SK-N-SH (cell line): ENCODE measurements at regions not wholly inside any gene's neighbourhood (a gene's known extent, or its start where the extent isn't known, plus 50 kb on each side); places are given as distances from the start of the nearest gene placed in this dataset.

Source experiments
- CTCF ChIA-PET: fragments of 300-600, 350-600 bp; formaldehyde crosslinking; extraction: SDS; loops from one replicate; lab custom pipeline; 2021; lab: Yijun Ruan, JAX
- POLR2A ChIA-PET: fragments of 350-600 bp; sonication (Branson Sonifier 250); formaldehyde crosslinking; extraction: SDS; loops from one replicate; lab custom pipeline; 2020; ENCODE audit warnings: antibody characterized with exemption, inconsistent platforms; lab: Yijun Ruan, JAX
- DNase-seq: peaks from one replicate; pipeline ENCODE4 v3.0.0; 2012
- H2AFZ ChIP-seq: fragments of 200-600 bp; sonication (generic); 2 replicates; pipeline ENCODE4 v1.8.1; 2016; ENCODE audit warnings: antibody characterized with exemption, mild to moderate bottlenecking, low read depth
- H3F3A ChIP-seq: fragments of 200-600 bp; sonication (generic); replicated peaks from 2 replicates; pipeline ENCODE3; 2016; ENCODE audit warnings: antibody characterized with exemption, mild to moderate bottlenecking; ENCODE audit not compliant: insufficient read depth
- H3K27ac ChIP-seq, 2 experiments: fragments of 200-500 bp in 1 of 2; fragments of 200-600 bp in 1 of 2; sonication (Bioruptor generic) in 1 of 2; sonication (generic), shearing (Covaris generic) in 1 of 2; 2 replicates each; pipeline versions ENCODE4 v1.5.1 to v1.6.1; 2014 to 2016; ENCODE audit warnings: low read depth in 2 of 2, inconsistent platforms in 1 of 2, low read length in 1 of 2, mild to moderate bottlenecking in 1 of 2, mixed read lengths in 1 of 2
- H3K27me3 ChIP-seq: fragments of 200-600 bp; sonication (generic), shearing (Covaris generic); 2 replicates; pipeline ENCODE4 v1.6.1; 2016; ENCODE audit warnings: mixed run types; ENCODE audit not compliant: insufficient read depth
- H3K36me3 ChIP-seq, 2 experiments: fragments of 200-500 bp in 1 of 2; fragments of 200-600 bp in 1 of 2; sonication (Bioruptor generic) in 1 of 2; sonication (generic) in 1 of 2; replicated peaks in 1 of 2; 2 replicates each; pipeline versions ENCODE3 to v1.5.1; 2014 to 2016; ENCODE audit warnings: low read length in 1 of 2, mild to moderate bottlenecking in 1 of 2; ENCODE audit not compliant: insufficient read depth in 2 of 2, control insufficient read depth in 1 of 2
- H3K4me1 ChIP-seq, 2 experiments: fragments of 200-500 bp in 1 of 2; fragments of 200-600 bp in 1 of 2; sonication (Bioruptor generic) in 1 of 2; sonication (generic), shearing (Covaris generic) in 1 of 2; 2 replicates each; pipeline versions ENCODE4 v1.5.1 to v1.6.1; 2014 to 2016; ENCODE audit warnings: low read depth in 1 of 2, low read length in 1 of 2, mixed run types in 1 of 2; ENCODE audit not compliant: insufficient read depth in 2 of 2, control insufficient read depth in 1 of 2
- H3K4me2 ChIP-seq: fragments of 200-600 bp; sonication (generic), shearing (Covaris generic); 2 replicates; pipeline ENCODE4 v1.6.1; 2017; ENCODE audit warnings: mixed run types
- H3K4me3 ChIP-seq, 2 experiments: fragments of 200-500 bp in 1 of 2; fragments of 200-600 bp in 1 of 2; sonication (Bioruptor generic) in 1 of 2; sonication (generic), shearing (Covaris generic) in 1 of 2; 2 replicates each; pipeline versions ENCODE4 v1.5.1 to v1.8.1; 2014 to 2016; ENCODE audit warnings: low read depth in 2 of 2, inconsistent platforms in 1 of 2, low read length in 1 of 2, mild to moderate bottlenecking in 1 of 2, mixed read lengths in 1 of 2, moderate library complexity in 1 of 2
- H3K79me2 ChIP-seq: fragments of 200-600 bp; sonication (generic); 2 replicates; pipeline ENCODE4 v1.8.1; 2017; ENCODE audit warnings: mild to moderate bottlenecking; ENCODE audit not compliant: insufficient read depth
- H3K9ac ChIP-seq: fragments of 200-600 bp; sonication (generic); 2 replicates; pipeline ENCODE4 v1.6.1; 2017; ENCODE audit warnings: mixed run types
- H3K9me2 ChIP-seq: fragments of 200-600 bp; sonication (generic); 2 replicates; pipeline ENCODE4 v1.6.1; 2017; ENCODE audit warnings: mixed run types
- H3K9me3 ChIP-seq: fragments of 200-600 bp; sonication (generic); 2 replicates; pipeline ENCODE4 v1.6.1; 2017; ENCODE audit warnings: mixed run types, mild to moderate bottlenecking, moderate library complexity
- H4K20me1 ChIP-seq: fragments of 200-600 bp; sonication (generic); 2 replicates; pipeline ENCODE4 v1.6.1; 2017; ENCODE audit warnings: mild to moderate bottlenecking, mixed run types; ENCODE audit not compliant: insufficient read depth
- CHD2 ChIP-seq: fragments of 150-350 bp; IDR thresholded peaks from 2 replicates; pipeline ENCODE4 v1.6.1; 2018; ENCODE audit warnings: low read length; ENCODE audit not compliant: partially characterized antibody
- EZH2phosphoT487 ChIP-seq: fragments of 200-600 bp; sonication (generic); IDR thresholded peaks from 2 replicates; pipeline ENCODE4 v1.6.1; 2017; ENCODE audit warnings: low read depth, mixed run types, mild to moderate bottlenecking, antibody characterized with exemption, moderate library complexity, borderline replicate concordance
- GABPA ChIP-seq: IDR thresholded peaks from 2 replicates; pipeline ENCODE4 v1.4.0; 2012; ENCODE audit warnings: low read depth, mild to moderate bottlenecking
- GATA2 ChIP-seq: sonication (generic); formaldehyde crosslinking; IDR thresholded peaks from 2 replicates; pipeline ENCODE4 v1.5.0; 2020; ENCODE audit warnings: mild to moderate bottlenecking, missing genetic modification reagents
- MXI1 ChIP-seq: IDR thresholded peaks from 2 replicates; pipeline ENCODE4 v1.6.1; 2012; ENCODE audit warnings: mild to moderate bottlenecking, low read depth, low read length, improper control_type of control experiment
- RCOR1 ChIP-seq: fragments of 150-350 bp; IDR thresholded peaks from 2 replicates; pipeline ENCODE4 v1.6.1; 2017; ENCODE audit warnings: antibody characterized with exemption, low read length
- RXRA ChIP-seq: IDR thresholded peaks from 2 replicates; pipeline ENCODE4 v1.4.0; 2012; ENCODE audit warnings: low read depth, mild to moderate bottlenecking, borderline replicate concordance
- SIN3A ChIP-seq: IDR thresholded peaks from 2 replicates; pipeline ENCODE4 v1.6.1; 2012; ENCODE audit warnings: low read depth, mild to moderate bottlenecking, low read length, moderate library complexity, borderline replicate concordance
- SMC3 ChIP-seq: IDR thresholded peaks from 2 replicates; pipeline ENCODE4 v1.6.1; 2012; ENCODE audit warnings: low read depth, low read length, improper control_type of control experiment
- TCF12 ChIP-seq: IDR thresholded peaks from 2 replicates; pipeline ENCODE4 v1.4.0; 2012
- TEAD4 ChIP-seq: IDR thresholded peaks from 2 replicates; pipeline ENCODE4 v1.4.0; 2012; ENCODE audit warnings: mild to moderate bottlenecking, borderline replicate concordance; ENCODE audit not compliant: insufficient read depth
- YY1 ChIP-seq: IDR thresholded peaks from 2 replicates; pipeline ENCODE4 v1.4.0; 2012; ENCODE audit warnings: low read depth, mild to moderate bottlenecking
- WGBS: methylation state at CpG from one replicate; pipeline ENCODE4 v1.1.6; 2017; ENCODE audit warnings: low lambda C conversion rate; 5-methylcytosine and 5-hydroxymethylcytosine counted together
- TF ChIP-seq, protein P1 (sequence below): fragments of 200-600 bp; sonication (generic); IDR thresholded peaks from 2 replicates; pipeline ENCODE4 v1.6.1; 2017; ENCODE audit warnings: antibody characterized with exemption, mild to moderate bottlenecking, moderate library complexity
- TF ChIP-seq, protein P2 (sequence below): IDR thresholded peaks from 2 replicates; pipeline ENCODE4 v1.4.0; 2012; ENCODE audit warnings: low read depth, borderline replicate concordance
- TF ChIP-seq, protein P3 (sequence below): IDR thresholded peaks from 2 replicates; pipeline ENCODE4 v1.6.1; 2012; ENCODE audit warnings: mild to moderate bottlenecking, low read depth, low read length, moderate library complexity
- TF ChIP-seq, protein P4 (sequence below): fragments of 150-350 bp; IDR thresholded peaks from 2 replicates; pipeline ENCODE4 v1.6.1; 2016; ENCODE audit warnings: mild to moderate bottlenecking, low read depth, low read length

DNA sequence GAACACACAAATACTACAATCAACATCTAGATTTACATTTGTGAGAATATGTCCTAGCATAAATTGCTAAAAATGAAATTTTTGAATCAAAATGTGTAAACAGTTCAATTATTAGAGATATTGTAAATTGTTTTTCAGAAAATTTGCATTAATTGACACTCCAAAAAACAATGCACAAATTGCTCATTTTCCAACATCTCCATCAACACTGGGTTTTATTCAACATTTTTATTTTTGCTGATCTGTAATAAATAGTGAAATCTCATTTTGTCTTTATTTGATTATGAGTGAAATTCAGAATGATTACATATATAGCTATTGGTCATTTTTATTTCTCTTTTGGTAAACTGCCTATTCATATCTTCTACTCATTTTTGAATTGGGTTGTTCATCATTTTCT is 120.0 kb upstream of the GRIA3 start:
- Histone ChIP-seq H3K79me2 (no peaks in the 10 kb centered on the region), H3K4me3 (no peak overlapping the region), H3K27ac (no peak overlapping the region), H3K4me1 (no peaks in the 10 kb centered on the region), H3F3A (no peaks in the 10 kb centered on the region), H3K36me3 (no peaks in the 10 kb centered on the region), H3K9me2 (no peaks in the 10 kb centered on the region), H2AFZ (no peak overlapping the region), H3K27me3 (no peaks in the 10 kb centered on the region), H3K9ac (no peak overlapping the region), H3K9me3 (no peaks in the 10 kb centered on the region), H3K4me2 (no peak overlapping the region), H4K20me1 (no peaks in the 10 kb centered on the region)
- ChIA-PET CTCF (no interaction called here), POLR2A (no interaction called here)
- TF ChIP-seq RCOR1 = no peak
- no peak for TF ChIP-seq CHD2
- no peak for TF ChIP-seq RXRA
- no peak for TF ChIP-seq SMC3
- TF ChIP-seq, protein P1, sequence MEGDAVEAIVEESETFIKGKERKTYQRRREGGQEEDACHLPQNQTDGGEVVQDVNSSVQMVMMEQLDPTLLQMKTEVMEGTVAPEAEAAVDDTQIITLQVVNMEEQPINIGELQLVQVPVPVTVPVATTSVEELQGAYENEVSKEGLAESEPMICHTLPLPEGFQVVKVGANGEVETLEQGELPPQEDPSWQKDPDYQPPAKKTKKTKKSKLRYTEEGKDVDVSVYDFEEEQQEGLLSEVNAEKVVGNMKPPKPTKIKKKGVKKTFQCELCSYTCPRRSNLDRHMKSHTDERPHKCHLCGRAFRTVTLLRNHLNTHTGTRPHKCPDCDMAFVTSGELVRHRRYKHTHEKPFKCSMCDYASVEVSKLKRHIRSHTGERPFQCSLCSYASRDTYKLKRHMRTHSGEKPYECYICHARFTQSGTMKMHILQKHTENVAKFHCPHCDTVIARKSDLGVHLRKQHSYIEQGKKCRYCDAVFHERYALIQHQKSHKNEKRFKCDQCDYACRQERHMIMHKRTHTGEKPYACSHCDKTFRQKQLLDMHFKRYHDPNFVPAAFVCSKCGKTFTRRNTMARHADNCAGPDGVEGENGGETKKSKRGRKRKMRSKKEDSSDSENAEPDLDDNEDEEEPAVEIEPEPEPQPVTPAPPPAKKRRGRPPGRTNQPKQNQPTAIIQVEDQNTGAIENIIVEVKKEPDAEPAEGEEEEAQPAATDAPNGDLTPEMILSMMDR = no peak
- TF ChIP-seq, protein P2, sequence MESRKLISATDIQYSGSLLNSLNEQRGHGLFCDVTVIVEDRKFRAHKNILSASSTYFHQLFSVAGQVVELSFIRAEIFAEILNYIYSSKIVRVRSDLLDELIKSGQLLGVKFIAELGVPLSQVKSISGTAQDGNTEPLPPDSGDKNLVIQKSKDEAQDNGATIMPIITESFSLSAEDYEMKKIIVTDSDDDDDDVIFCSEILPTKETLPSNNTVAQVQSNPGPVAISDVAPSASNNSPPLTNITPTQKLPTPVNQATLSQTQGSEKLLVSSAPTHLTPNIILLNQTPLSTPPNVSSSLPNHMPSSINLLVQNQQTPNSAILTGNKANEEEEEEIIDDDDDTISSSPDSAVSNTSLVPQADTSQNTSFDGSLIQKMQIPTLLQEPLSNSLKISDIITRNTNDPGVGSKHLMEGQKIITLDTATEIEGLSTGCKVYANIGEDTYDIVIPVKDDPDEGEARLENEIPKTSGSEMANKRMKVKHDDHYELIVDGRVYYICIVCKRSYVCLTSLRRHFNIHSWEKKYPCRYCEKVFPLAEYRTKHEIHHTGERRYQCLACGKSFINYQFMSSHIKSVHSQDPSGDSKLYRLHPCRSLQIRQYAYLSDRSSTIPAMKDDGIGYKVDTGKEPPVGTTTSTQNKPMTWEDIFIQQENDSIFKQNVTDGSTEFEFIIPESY = no peak
- no peak for DNase-seq

DNA sequence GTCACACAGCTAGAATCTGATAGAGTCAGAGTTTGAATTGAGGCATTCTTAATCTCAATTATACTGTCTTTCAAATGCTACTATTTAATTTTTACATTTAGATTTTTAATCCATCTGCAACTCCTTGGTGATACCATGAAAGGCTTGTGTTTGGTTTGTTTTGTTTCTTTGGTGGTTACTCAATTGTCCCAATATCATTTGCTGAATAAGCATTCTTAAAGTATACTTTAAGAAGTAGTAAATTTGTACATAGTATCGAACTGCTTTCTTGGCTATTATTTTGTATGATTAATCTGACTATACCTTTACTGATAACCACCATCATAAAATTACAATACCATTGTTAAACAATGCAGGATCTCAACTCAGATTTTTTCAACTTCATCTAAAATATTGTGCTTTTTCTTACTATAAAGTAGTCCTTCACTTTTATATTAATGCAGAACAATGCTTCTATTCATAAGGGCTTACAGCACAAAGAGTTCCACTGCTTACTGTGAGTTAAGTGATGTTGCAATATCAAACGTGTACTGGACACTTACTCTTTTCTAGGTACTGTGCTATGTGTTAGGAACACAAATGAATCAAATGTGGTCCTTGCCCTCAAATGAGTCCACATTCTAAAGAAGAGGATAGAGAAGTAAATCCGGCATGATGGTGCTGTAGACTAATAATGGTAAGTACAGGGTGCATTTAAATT is 111.2 kb upstream of the GRIA3 start:
- no peaks in the 10 kb centered on the region for H3K9me3 ChIP-seq
- POLR2A ChIA-PET = no interaction called here
- no peaks in the 10 kb centered on the region; a peak in 1 of 4 replicates for H3K4me1 ChIP-seq
- 13% methylated on average over 3 of the region's 3 CpGs for whole genome bisulfite sequencing
- H3K27me3 ChIP-seq = no peaks in the 10 kb centered on the region
- no peak overlapping the region for H3K27ac ChIP-seq
- H3K79me2 ChIP-seq = no peaks in the 10 kb centered on the region
- H3F3A ChIP-seq = no peaks in the 10 kb centered on the region
- no peak for DNase-seq
- CTCF ChIA-PET = no interaction called here
- no peaks in the 10 kb centered on the region for H4K20me1 ChIP-seq
- H2AFZ ChIP-seq = no peak overlapping the region
- H3K9me2 ChIP-seq = no peaks in the 10 kb centered on the region
- no peak overlapping the region for H3K9ac ChIP-seq
- H3K4me3 ChIP-seq = no peak overlapping the region
- no peaks in the 10 kb centered on the region for H3K36me3 ChIP-seq
- no peak overlapping the region for H3K4me2 ChIP-seq
- TF ChIP-seq YY1 (no peak), GATA2 (CRISPR knock-in tag) (no peak), TEAD4 (no peak), GABPA (no peak), TCF12 (no peak), SIN3A (no peak), MXI1 (no peak), EZH2phosphoT487 (no peak)
- TF ChIP-seq, protein P3, sequence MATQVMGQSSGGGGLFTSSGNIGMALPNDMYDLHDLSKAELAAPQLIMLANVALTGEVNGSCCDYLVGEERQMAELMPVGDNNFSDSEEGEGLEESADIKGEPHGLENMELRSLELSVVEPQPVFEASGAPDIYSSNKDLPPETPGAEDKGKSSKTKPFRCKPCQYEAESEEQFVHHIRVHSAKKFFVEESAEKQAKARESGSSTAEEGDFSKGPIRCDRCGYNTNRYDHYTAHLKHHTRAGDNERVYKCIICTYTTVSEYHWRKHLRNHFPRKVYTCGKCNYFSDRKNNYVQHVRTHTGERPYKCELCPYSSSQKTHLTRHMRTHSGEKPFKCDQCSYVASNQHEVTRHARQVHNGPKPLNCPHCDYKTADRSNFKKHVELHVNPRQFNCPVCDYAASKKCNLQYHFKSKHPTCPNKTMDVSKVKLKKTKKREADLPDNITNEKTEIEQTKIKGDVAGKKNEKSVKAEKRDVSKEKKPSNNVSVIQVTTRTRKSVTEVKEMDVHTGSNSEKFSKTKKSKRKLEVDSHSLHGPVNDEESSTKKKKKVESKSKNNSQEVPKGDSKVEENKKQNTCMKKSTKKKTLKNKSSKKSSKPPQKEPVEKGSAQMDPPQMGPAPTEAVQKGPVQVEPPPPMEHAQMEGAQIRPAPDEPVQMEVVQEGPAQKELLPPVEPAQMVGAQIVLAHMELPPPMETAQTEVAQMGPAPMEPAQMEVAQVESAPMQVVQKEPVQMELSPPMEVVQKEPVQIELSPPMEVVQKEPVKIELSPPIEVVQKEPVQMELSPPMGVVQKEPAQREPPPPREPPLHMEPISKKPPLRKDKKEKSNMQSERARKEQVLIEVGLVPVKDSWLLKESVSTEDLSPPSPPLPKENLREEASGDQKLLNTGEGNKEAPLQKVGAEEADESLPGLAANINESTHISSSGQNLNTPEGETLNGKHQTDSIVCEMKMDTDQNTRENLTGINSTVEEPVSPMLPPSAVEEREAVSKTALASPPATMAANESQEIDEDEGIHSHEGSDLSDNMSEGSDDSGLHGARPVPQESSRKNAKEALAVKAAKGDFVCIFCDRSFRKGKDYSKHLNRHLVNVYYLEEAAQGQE = no peak
- TF ChIP-seq, protein P2 = no peak
- TF ChIP-seq, protein P4, sequence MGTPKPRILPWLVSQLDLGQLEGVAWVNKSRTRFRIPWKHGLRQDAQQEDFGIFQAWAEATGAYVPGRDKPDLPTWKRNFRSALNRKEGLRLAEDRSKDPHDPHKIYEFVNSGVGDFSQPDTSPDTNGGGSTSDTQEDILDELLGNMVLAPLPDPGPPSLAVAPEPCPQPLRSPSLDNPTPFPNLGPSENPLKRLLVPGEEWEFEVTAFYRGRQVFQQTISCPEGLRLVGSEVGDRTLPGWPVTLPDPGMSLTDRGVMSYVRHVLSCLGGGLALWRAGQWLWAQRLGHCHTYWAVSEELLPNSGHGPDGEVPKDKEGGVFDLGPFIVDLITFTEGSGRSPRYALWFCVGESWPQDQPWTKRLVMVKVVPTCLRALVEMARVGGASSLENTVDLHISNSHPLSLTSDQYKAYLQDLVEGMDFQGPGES = no peak
